Neural progenitor cell (in vitro differentiated cells): ENCODE measurements at regions not wholly inside any gene's neighbourhood (a gene's known extent, or its start where the extent isn't known, plus 50 kb on each side); places are given as distances from the start of the nearest gene placed in this dataset.
A peak's percentile ranks its signal among the peaks of the same experiment; 100 is the strongest.

ENCODE experiments used
- DNase-seq: peaks from one replicate; pipeline ENCODE4 v3.0.0-alpha.2; 2016; ENCODE audit warnings: low spot score
- H2AFZ ChIP-seq: fragments of 200-600 bp; sonication (generic); replicated peaks from 2 replicates; pipeline ENCODE4 v1.6.1; 2016; ENCODE audit warnings: antibody characterized with exemption
- H3F3A ChIP-seq: fragments of 200-600 bp; sonication (generic); 2 replicates; pipeline ENCODE4 v1.6.1; 2016; ENCODE audit warnings: antibody characterized with exemption, low read depth
- H3K27ac ChIP-seq: fragments of 200-600 bp; sonication (generic); 2 replicates; pipeline ENCODE4 v1.5.1; 2016; ENCODE audit warnings: mild to moderate bottlenecking
- H3K27me3 ChIP-seq: fragments of 200-600 bp; sonication (generic); 2 replicates; pipeline ENCODE4 v1.6.1; 2016; ENCODE audit warnings: mild to moderate bottlenecking, moderate library complexity
- H3K36me3 ChIP-seq: fragments of 200-600 bp; sonication (generic); 2 replicates; pipeline ENCODE4 v1.5.1; 2016
- H3K4me1 ChIP-seq: fragments of 200-600 bp; sonication (generic); 2 replicates; pipeline ENCODE4 v1.6.1; 2016; ENCODE audit warnings: mixed run types
- H3K4me2 ChIP-seq: fragments of 200-600 bp; sonication (generic); 2 replicates; pipeline ENCODE4 v1.6.1; 2016
- H3K4me3 ChIP-seq: fragments of 200-600 bp; sonication (generic); 2 replicates; pipeline ENCODE4 v1.5.1; 2016
- H3K79me2 ChIP-seq: fragments of 200-600 bp; sonication (generic); 2 replicates; pipeline ENCODE4 v1.6.1; 2016; ENCODE audit warnings: low read depth
- H3K9ac ChIP-seq: fragments of 200-600 bp; sonication (generic); 2 replicates; pipeline ENCODE4 v1.6.1; 2016
- H3K9me3 ChIP-seq: fragments of 200-600 bp; sonication (generic); 2 replicates; pipeline ENCODE4 v1.5.1; 2016; ENCODE audit warnings: low read depth
- H4K20me1 ChIP-seq: fragments of 200-600 bp; sonication (generic); 2 replicates; pipeline ENCODE4 v1.6.1; 2016; ENCODE audit warnings: low read depth
- H3K27ac Mint-ChIP-seq: 3 replicates; pipeline ENCODE4 v1.8.0; 2021; ENCODE audit warnings: mixed read lengths
- H3K27me3 Mint-ChIP-seq: 2 replicates; pipeline ENCODE4 v1.8.0; 2022; ENCODE audit warnings: low read depth, mild to moderate bottlenecking, inconsistent platforms, moderate library complexity, mixed read lengths; ENCODE audit not compliant: insufficient read depth
- H3K36me3 Mint-ChIP-seq: 3 replicates; pipeline ENCODE4 v1.8.0; 2021; ENCODE audit warnings: mixed read lengths
- H3K4me1 Mint-ChIP-seq: 3 replicates; pipeline ENCODE4 v1.8.0; 2021; ENCODE audit warnings: mixed read lengths
- H3K4me3 Mint-ChIP-seq: 3 replicates; pipeline ENCODE4 v1.8.0; 2021; ENCODE audit warnings: mild to moderate bottlenecking, moderate library complexity, mixed read lengths
- H3K9me3 Mint-ChIP-seq: 3 replicates; pipeline ENCODE4 v1.8.0; 2020; ENCODE audit warnings: mixed read lengths
- CTCF ChIP-seq: fragments of 200-600 bp; sonication (generic); IDR thresholded peaks from 2 replicates; pipeline ENCODE4 v1.5.1; 2017; ENCODE audit warnings: antibody characterized with exemption, mild to moderate bottlenecking
- EZH2 ChIP-seq: fragments of 200-600 bp; sonication (generic); IDR thresholded peaks from 2 replicates; pipeline ENCODE4 v1.6.1; 2017; ENCODE audit warnings: antibody characterized with exemption, mild to moderate bottlenecking, moderate library complexity
- EZH2phosphoT487 ChIP-seq: fragments of 200-600 bp; sonication (generic); IDR thresholded peaks from 2 replicates; pipeline ENCODE4 v1.6.1; 2017; ENCODE audit warnings: antibody characterized with exemption

GRCh38 chr2:146246736-146247523, 1597.9 kb upstream of the ACVR2A start:
- peak overlapping the region; percentile 55 for H2AFZ ChIP-seq
- no peaks in the 10 kb centered on the region for H3K9me3 Mint-ChIP-seq
- no peaks in the 10 kb centered on the region for H3K27me3 ChIP-seq

DNA sequence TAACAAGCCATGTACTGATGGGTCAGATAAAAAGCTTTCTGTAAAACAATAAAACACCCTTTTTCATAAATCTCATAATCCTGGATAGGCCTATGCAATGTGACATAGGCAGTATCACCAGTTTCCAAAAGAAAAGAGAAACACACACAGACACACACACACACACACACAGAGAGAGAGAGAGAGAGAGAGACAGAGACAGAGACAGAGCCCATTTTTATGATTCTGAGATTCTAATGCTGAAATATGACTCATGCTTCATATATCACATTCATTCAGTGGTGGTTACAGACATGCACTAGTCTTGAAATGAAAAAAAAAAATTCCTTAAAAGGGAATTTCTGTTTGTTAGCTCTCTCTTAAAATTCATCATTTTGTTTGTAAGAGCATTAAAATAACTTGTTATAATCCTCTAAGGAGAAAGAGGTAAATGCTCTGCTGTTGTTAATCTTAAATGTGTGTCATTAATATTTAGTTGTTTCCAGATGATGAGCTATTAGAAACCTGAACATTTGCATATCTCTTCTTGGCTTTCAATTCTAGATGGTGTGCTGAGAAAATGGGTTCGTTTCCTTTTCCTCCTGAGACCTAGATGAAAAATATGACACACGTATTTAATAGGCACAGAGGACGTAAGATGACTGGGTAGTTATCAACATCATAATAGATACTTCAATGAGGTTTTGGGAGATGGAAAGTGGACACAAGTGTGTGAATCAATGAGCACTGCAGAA, 1598.7 kb upstream of the ACVR2A start:
- H3K27ac ChIP-seq: no peak overlapping the region
- Mint-ChIP-seq H3K27me3 (no peaks in the 10 kb centered on the region), H3K36me3 (no peaks in the 10 kb centered on the region), H3K4me1 (no peaks in the 10 kb centered on the region), H3K27ac (no peak overlapping the region), H3K4me3 (no peak overlapping the region), H3K9me3 (no peaks in the 10 kb centered on the region)
- H3F3A ChIP-seq: no peaks in the 10 kb centered on the region
- no peaks in the 10 kb centered on the region for H3K9me3 ChIP-seq
- H3K9ac ChIP-seq: no peak overlapping the region
- H3K4me2 ChIP-seq: no peak overlapping the region
- no peak for DNase-seq
- H3K79me2 ChIP-seq: no peaks in the 10 kb centered on the region
- H3K36me3 ChIP-seq: no peaks in the 10 kb centered on the region
- H4K20me1 ChIP-seq: no peaks in the 10 kb centered on the region
- no peaks in the 10 kb centered on the region for H3K4me1 ChIP-seq
- H3K4me3 ChIP-seq: no peak overlapping the region
- peak overlapping the region; percentile 55 for H2AFZ ChIP-seq
- H3K27me3 ChIP-seq: no peaks in the 10 kb centered on the region
- TF ChIP-seq EZH2phosphoT487 (no peak), EZH2 (no peak), CTCF (no peak)

More at GRCh38 chr2:146246736-146247523, 1597.9 kb upstream of the ACVR2A start:
- no peak overlapping the region for H3K27ac ChIP-seq
- Mint-ChIP-seq H3K4me1 (no peaks in the 10 kb centered on the region), H3K36me3 (no peaks in the 10 kb centered on the region), H3K27ac (no peak overlapping the region), H3K27me3 (no peaks in the 10 kb centered on the region), H3K4me3 (no peak overlapping the region)
- H4K20me1 ChIP-seq: no peaks in the 10 kb centered on the region
- no peak overlapping the region for H3K4me3 ChIP-seq
- H3K9ac ChIP-seq: no peak overlapping the region
- no peak for DNase-seq
- no peak overlapping the region for H3K4me2 ChIP-seq
- H3K9me3 ChIP-seq: no peaks in the 10 kb centered on the region
- H3K4me1 ChIP-seq: no peaks in the 10 kb centered on the region
- no peaks in the 10 kb centered on the region for H3K36me3 ChIP-seq
- TF ChIP-seq CTCF (no peak), EZH2 (no peak), EZH2phosphoT487 (no peak)
- no peaks in the 10 kb centered on the region for H3K79me2 ChIP-seq
- H3F3A ChIP-seq: no peaks in the 10 kb centered on the region

GRCh38 chr2:146244830-146245229, 1600.0 kb upstream of the ACVR2A start:
- Histone ChIP-seq H2AFZ (no peak overlapping the region), H3K4me1 (no peaks in the 10 kb centered on the region), H3K79me2 (no peaks in the 10 kb centered on the region), H4K20me1 (no peaks in the 10 kb centered on the region), H3F3A (no peaks in the 10 kb centered on the region), H3K9me3 (no peaks in the 10 kb centered on the region), H3K27me3 (no peaks in the 10 kb centered on the region), H3K36me3 (no peaks in the 10 kb centered on the region), H3K4me3 (no peak overlapping the region), H3K9ac (no peak overlapping the region), H3K4me2 (no peak overlapping the region), H3K27ac (no peak overlapping the region)
- Mint-ChIP-seq H3K4me3 (no peak overlapping the region), H3K36me3 (no peaks in the 10 kb centered on the region), H3K27ac (no peak overlapping the region), H3K4me1 (no peaks in the 10 kb centered on the region), H3K27me3 (no peaks in the 10 kb centered on the region), H3K9me3 (no peaks in the 10 kb centered on the region)
- no peak for DNase-seq
- TF ChIP-seq CTCF (no peak), EZH2phosphoT487 (no peak), EZH2 (no peak)
